HG03469 (cell line): ENCODE measurements at regions not wholly inside any gene's neighbourhood (a gene's known extent, or its start where the extent isn't known, plus 50 kb on each side); places are given as distances from the start of the nearest gene placed in this dataset.
"Not testable (repeated sequence)": the region's sequence is repeated elsewhere in the genome, so short reads cannot be mapped to it uniquely, and the experiment has no call there.

Experiments
- ATAC-seq: cut with Tn5 transposase; IDR thresholded peaks from one replicate; pipeline ENCODE4 v1.9.1; 2021; ENCODE audit warnings: mild to moderate bottlenecking, moderate library complexity, moderate number of reproducible peaks; ENCODE audit not compliant: unreplicated experiment

- ATAC-seq, result no peak
These were observed 139.1 kb upstream of the TRPC4 start for GRCh38 chr13:38008636-38009035.

GRCh38 chr13:38002606-38003005 is 133.0 kb upstream of the TRPC4 start:
- no peak for ATAC-seq

- ATAC-seq, result no peak
These were observed 128.1 kb upstream of the TRPC4 start for GRCh38 chr13:37997641-37998040.

- ATAC-seq, result no peak
These were observed 125.5 kb upstream of the TRPC4 start for GRCh38 chr13:37995092-37995491.

- ATAC-seq, result no peak
These were observed 117.2 kb upstream of the TRPC4 start for GRCh38 chr13:37986811-37987210.

GRCh38 chr13:37985281-37985680 is 115.7 kb upstream of the TRPC4 start:
- ATAC-seq, result no peak

GRCh38 chr13:37984357-37984756 is 114.8 kb upstream of the TRPC4 start:
- no peak for ATAC-seq

GRCh38 chr13:37981932-37982331 is 112.4 kb upstream of the TRPC4 start:
- no peak for ATAC-seq

GRCh38 chr13:37978680-37979079 is 109.1 kb upstream of the TRPC4 start:
- no peak for ATAC-seq

- ATAC-seq, result no peak
These were observed 99.0 kb upstream of the TRPC4 start for GRCh38 chr13:37968555-37968954.

GRCh38 chr13:37966266-37966665 is 96.7 kb upstream of the TRPC4 start:
- ATAC-seq, result no peak

GRCh38 chr13:37960427-37960826 is 90.9 kb upstream of the TRPC4 start:
- ATAC-seq, result no peak

- no peak for ATAC-seq
These were observed 89.7 kb upstream of the TRPC4 start for GRCh38 chr13:37959284-37959683.

GRCh38 chr13:37956536-37956935 is 87.0 kb upstream of the TRPC4 start:
- ATAC-seq, result no peak

GRCh38 chr13:37954597-37954996 is 85.0 kb upstream of the TRPC4 start:
- ATAC-seq, result not testable (repeated sequence)

GRCh38 chr13:37954191-37954590 is 84.6 kb upstream of the TRPC4 start:
- ATAC-seq, result no peak

- no peak for ATAC-seq
These were observed 84.1 kb upstream of the TRPC4 start for GRCh38 chr13:37953696-37954095.

GRCh38 chr13:37950016-37950415 is 80.4 kb upstream of the TRPC4 start:
- ATAC-seq, result no peak

- no peak for ATAC-seq
These were observed 78.0 kb upstream of the TRPC4 start for GRCh38 chr13:37947419-37948140.

- ATAC-seq, result no peak
These were observed 76.3 kb upstream of the TRPC4 start for GRCh38 chr13:37945651-37946575.

GRCh38 chr13:37944869-37945442 is 75.4 kb upstream of the TRPC4 start:
- ATAC-seq, result no peak
